Stimulated activated effector memory CD8-positive, alpha-beta T cell treated with anti-CD3 and anti-CD28 coated beads, Interleukin-12 subunit alpha, Interleukin-12 subunit beta, amount 100 ng/mL, for 72 hours (primary cell): ENCODE measurements at regions not wholly inside any gene's neighbourhood (a gene's known extent, or its start where the extent isn't known, plus 50 kb on each side); places are given as distances from the start of the nearest gene placed in this dataset.

Source experiments
- ATAC-seq: fragments of 150-1000 bp; cut with Tn5 transposase; 2 replicates; pipeline ENCODE4 v1.10.0; 2021
- DNase-seq, 2 donors: peaks; one replicate each; pipeline ENCODE4 v3.0.0; 2021 to 2022; ENCODE audit warnings: low spot score in 2 of 2
- H3K27ac Mint-ChIP-seq: one replicate; pipeline ENCODE4 v1.8.0; 2022; ENCODE audit warnings: mild to moderate bottlenecking, mixed read lengths
- H3K36me3 Mint-ChIP-seq: one replicate; pipeline ENCODE4 v1.8.0; 2022; ENCODE audit warnings: mild to moderate bottlenecking, mixed read lengths
- H3K4me1 Mint-ChIP-seq: one replicate; pipeline ENCODE4 v1.8.0; 2022; ENCODE audit warnings: mixed read lengths
- H3K4me3 Mint-ChIP-seq: one replicate; pipeline ENCODE4 v1.8.0; 2022; ENCODE audit warnings: mild to moderate bottlenecking, mixed read lengths
- H3K9me3 Mint-ChIP-seq: one replicate; pipeline ENCODE4 v1.8.0; 2022; ENCODE audit warnings: mixed read lengths

GRCh38 chr10:128540781-128541761 is 414.8 kb upstream of the MKI67 start:
- H3K9me3 Mint-ChIP-seq: no peaks in the 10 kb centered on the region
- H3K27ac Mint-ChIP-seq: no peak overlapping the region
- H3K4me1 Mint-ChIP-seq: no peaks in the 10 kb centered on the region
- no peak overlapping the region for H3K4me3 Mint-ChIP-seq
- no peak for DNase-seq
- no peak for ATAC-seq
- no peaks in the 10 kb centered on the region for H3K36me3 Mint-ChIP-seq

GRCh38 chr10:128541926-128542475 is 415.8 kb upstream of the MKI67 start:
- no peak overlapping the region for H3K4me3 Mint-ChIP-seq
- DNase-seq (no peak), ATAC-seq (no peak)
- no peak overlapping the region for H3K27ac Mint-ChIP-seq
- H3K36me3 Mint-ChIP-seq: no peaks in the 10 kb centered on the region
- no peaks in the 10 kb centered on the region for H3K9me3 Mint-ChIP-seq
- no peaks in the 10 kb centered on the region for H3K4me1 Mint-ChIP-seq

- H3K4me1 Mint-ChIP-seq: no peaks in the 10 kb centered on the region
- ATAC-seq: no peak
- no peaks in the 10 kb centered on the region for H3K36me3 Mint-ChIP-seq
- no peak overlapping the region for H3K4me3 Mint-ChIP-seq
- H3K9me3 Mint-ChIP-seq: no peaks in the 10 kb centered on the region
- no peak for DNase-seq
- no peak overlapping the region for H3K27ac Mint-ChIP-seq
These were observed 416.4 kb upstream of the MKI67 start for GRCh38 chr10:128542659-128543058.

DNA sequence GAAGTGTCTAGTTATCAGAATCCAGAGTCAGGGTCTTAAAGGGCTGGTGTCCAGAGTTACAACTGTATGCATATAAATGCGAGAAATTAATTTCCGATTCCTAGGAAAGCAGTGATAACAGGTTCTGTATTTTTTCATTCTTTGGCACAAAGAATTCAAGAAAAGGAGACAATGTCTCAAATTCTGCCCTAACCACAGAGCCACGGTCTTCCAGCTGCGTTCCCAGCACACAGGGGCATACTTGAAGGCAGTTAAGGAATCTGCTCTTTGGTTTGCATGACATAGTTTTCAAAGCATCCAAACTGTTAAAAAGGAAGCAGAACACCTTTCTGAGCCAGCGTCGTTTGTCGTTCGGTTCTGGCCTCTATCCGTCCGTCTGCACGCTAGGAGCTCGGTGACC is 416.9 kb upstream of the MKI67 start:
- H3K4me1 Mint-ChIP-seq: no peaks in the 10 kb centered on the region
- H3K27ac Mint-ChIP-seq: no peak overlapping the region
- H3K9me3 Mint-ChIP-seq: no peaks in the 10 kb centered on the region
- H3K4me3 Mint-ChIP-seq: no peak overlapping the region
- DNase-seq: no peak
- no peak for ATAC-seq
- no peaks in the 10 kb centered on the region for H3K36me3 Mint-ChIP-seq

DNA sequence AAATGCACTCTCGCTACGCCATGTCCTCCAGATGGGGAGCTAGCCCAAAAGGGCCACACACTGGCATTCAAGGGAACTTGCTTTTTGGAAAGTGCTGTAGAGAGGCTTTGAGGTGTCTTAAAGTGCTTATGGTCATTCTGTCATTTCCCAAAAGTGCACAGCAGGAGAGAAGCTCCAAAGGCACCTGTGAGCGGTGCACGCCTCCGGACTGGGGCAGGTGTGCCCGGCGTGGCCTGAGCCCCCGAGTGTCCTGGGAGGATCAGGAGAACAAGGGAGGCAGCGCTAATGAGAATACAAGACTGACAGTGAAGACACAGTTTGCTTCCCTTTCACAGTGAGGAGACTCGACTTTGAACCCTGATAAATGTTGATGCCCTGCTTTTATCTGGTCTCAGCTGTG is 419.0 kb upstream of the MKI67 start:
- ATAC-seq (no peak), DNase-seq (no peak)
- no peaks in the 10 kb centered on the region for H3K36me3 Mint-ChIP-seq
- no peaks in the 10 kb centered on the region for H3K4me1 Mint-ChIP-seq
- H3K9me3 Mint-ChIP-seq: no peaks in the 10 kb centered on the region
- no peak overlapping the region for H3K4me3 Mint-ChIP-seq
- H3K27ac Mint-ChIP-seq: no peak overlapping the region

GRCh38 chr10:128546651-128547165 is 420.5 kb upstream of the MKI67 start:
- no peaks in the 10 kb centered on the region for H3K36me3 Mint-ChIP-seq
- H3K9me3 Mint-ChIP-seq: no peaks in the 10 kb centered on the region
- no peak overlapping the region for H3K4me3 Mint-ChIP-seq
- ATAC-seq: no peak
- no peak overlapping the region for H3K27ac Mint-ChIP-seq
- no peaks in the 10 kb centered on the region for H3K4me1 Mint-ChIP-seq
- DNase-seq: no peak

GRCh38 chr10:128549101-128549608 is 422.9 kb upstream of the MKI67 start:
- no peaks in the 10 kb centered on the region for H3K4me1 Mint-ChIP-seq
- H3K9me3 Mint-ChIP-seq: peaks cover 3% of the 10 kb centered on the region
- DNase-seq (no peak), ATAC-seq (no peak)
- no peak overlapping the region for H3K27ac Mint-ChIP-seq
- no peaks in the 10 kb centered on the region for H3K36me3 Mint-ChIP-seq
- H3K4me3 Mint-ChIP-seq: no peak overlapping the region

- H3K27ac Mint-ChIP-seq: no peak overlapping the region
- no peak overlapping the region for H3K4me3 Mint-ChIP-seq
- no peak for DNase-seq
- no peaks in the 10 kb centered on the region for H3K4me1 Mint-ChIP-seq
- peaks cover 3% of the 10 kb centered on the region for H3K9me3 Mint-ChIP-seq
- H3K36me3 Mint-ChIP-seq: no peaks in the 10 kb centered on the region
- ATAC-seq: no peak
These were observed 423.8 kb upstream of the MKI67 start for GRCh38 chr10:128550045-128550444.

- ATAC-seq (no peak), DNase-seq (no peak)
- Mint-ChIP-seq H3K4me3 (no peak overlapping the region), H3K9me3 (peaks cover 3% of the 10 kb centered on the region), H3K36me3 (no peaks in the 10 kb centered on the region), H3K27ac (no peak overlapping the region), H3K4me1 (no peaks in the 10 kb centered on the region)
These were observed 425.3 kb upstream of the MKI67 start for GRCh38 chr10:128551475-128551874.

GRCh38 chr10:128553755-128554154 is 427.5 kb upstream of the MKI67 start:
- H3K9me3 Mint-ChIP-seq: peaks cover 3% of the 10 kb centered on the region
- H3K4me1 Mint-ChIP-seq: no peaks in the 10 kb centered on the region
- ATAC-seq: no peak
- H3K36me3 Mint-ChIP-seq: no peaks in the 10 kb centered on the region
- H3K27ac Mint-ChIP-seq: no peak overlapping the region
- DNase-seq: no peak
- no peak overlapping the region for H3K4me3 Mint-ChIP-seq

GRCh38 chr10:128556182-128557110 is 430.2 kb upstream of the MKI67 start:
- Mint-ChIP-seq H3K4me3 (no peak overlapping the region), H3K9me3 (peaks cover 3% of the 10 kb centered on the region), H3K4me1 (no peaks in the 10 kb centered on the region), H3K36me3 (no peaks in the 10 kb centered on the region), H3K27ac (no peak overlapping the region)
- ATAC-seq: no peak
- no peak for DNase-seq

DNA sequence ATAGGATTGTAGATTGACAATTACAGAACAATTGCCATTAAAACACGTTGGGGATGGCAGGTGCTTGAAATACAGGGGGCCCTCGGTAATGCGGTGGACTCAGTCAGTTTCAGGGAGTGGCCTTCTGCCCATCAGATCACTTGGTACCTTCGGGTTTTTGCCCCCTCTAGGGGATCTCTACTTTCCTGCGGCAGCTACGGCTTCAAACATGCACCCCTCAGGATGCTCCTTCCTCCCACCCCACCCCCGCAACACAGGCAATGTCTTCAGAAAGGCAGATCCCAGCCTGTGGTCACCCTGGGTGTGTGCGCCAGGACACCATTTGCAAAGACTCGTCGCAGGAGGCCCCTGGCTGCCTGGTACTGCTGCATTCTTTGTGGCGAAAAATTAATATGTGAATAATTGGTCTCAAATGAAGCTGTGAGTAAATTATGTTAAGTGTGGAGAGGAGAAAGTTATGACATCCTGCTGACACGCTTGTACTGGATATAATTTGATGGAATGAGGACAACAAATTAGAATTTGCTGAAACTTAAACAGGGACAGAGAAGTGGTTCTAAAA is 431.0 kb upstream of the MKI67 start:
- DNase-seq: no peak
- H3K27ac Mint-ChIP-seq: no peak overlapping the region

GRCh38 chr10:128560406-128560805 is 434.2 kb upstream of the MKI67 start:
- Mint-ChIP-seq H3K9me3 (peaks cover 3% of the 10 kb centered on the region), H3K36me3 (no peaks in the 10 kb centered on the region), H3K27ac (no peak overlapping the region), H3K4me1 (no peaks in the 10 kb centered on the region), H3K4me3 (no peak overlapping the region)
- no peak for ATAC-seq
- no peak for DNase-seq

More for the DNA sequence above, 431.0 kb upstream of the MKI67 start:
- H3K4me3 Mint-ChIP-seq: no peak overlapping the region
- H3K36me3 Mint-ChIP-seq: no peaks in the 10 kb centered on the region
- peaks cover 6% of the 10 kb centered on the region for H3K9me3 Mint-ChIP-seq
- H3K4me1 Mint-ChIP-seq: no peaks in the 10 kb centered on the region
- no peak for ATAC-seq

- Mint-ChIP-seq H3K27ac (no peak overlapping the region), H3K4me1 (no peaks in the 10 kb centered on the region), H3K9me3 (peaks cover 3% of the 10 kb centered on the region), H3K4me3 (no peak overlapping the region), H3K36me3 (no peaks in the 10 kb centered on the region)
- DNase-seq (no peak), ATAC-seq (no peak)
These were observed 434.8 kb upstream of the MKI67 start for GRCh38 chr10:128560993-128561392.

DNA sequence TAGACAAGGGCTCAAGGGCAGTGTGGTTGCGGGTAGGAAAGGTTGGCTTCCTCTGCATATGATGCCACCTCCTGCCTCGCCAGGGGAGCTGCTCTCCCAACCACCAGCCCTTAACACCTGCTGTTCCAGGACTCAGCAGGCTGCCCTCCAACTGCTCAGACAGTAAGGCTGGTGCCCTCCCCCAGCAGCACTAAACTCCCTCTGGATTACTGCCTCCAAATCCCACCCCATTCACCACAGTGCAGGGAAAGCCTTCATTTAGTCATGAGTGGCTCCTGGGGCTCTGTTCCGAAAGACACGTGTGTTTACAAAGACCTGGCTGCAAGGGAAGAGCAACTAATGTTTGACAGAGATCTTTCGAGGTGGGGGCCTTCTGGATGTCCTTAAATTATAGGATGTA is 437.2 kb upstream of the MKI67 start:
- DNase-seq (no peak), ATAC-seq (no peak)
- H3K9me3 Mint-ChIP-seq: peaks cover 3% of the 10 kb centered on the region
- H3K4me3 Mint-ChIP-seq: no peak overlapping the region
- no peak overlapping the region for H3K27ac Mint-ChIP-seq
- no peaks in the 10 kb centered on the region for H3K4me1 Mint-ChIP-seq
- H3K36me3 Mint-ChIP-seq: no peaks in the 10 kb centered on the region
